ENCODE measurements at regions not wholly inside any gene's neighbourhood (a gene's known extent, or its start where the extent isn't known, plus 50 kb on each side); places are given as distances from the start of the nearest gene placed in this dataset.

GRCh38 chr3:132241776-132242514 lies 75.3 kb upstream of the ACP3 start:
- H3K4me2 ChIP-seq (ENCODE audit: low read depth, low read length, poor library complexity, severe bottlenecking) = no peak overlapping the region
- TF ChIP-seq, protein P1, sequence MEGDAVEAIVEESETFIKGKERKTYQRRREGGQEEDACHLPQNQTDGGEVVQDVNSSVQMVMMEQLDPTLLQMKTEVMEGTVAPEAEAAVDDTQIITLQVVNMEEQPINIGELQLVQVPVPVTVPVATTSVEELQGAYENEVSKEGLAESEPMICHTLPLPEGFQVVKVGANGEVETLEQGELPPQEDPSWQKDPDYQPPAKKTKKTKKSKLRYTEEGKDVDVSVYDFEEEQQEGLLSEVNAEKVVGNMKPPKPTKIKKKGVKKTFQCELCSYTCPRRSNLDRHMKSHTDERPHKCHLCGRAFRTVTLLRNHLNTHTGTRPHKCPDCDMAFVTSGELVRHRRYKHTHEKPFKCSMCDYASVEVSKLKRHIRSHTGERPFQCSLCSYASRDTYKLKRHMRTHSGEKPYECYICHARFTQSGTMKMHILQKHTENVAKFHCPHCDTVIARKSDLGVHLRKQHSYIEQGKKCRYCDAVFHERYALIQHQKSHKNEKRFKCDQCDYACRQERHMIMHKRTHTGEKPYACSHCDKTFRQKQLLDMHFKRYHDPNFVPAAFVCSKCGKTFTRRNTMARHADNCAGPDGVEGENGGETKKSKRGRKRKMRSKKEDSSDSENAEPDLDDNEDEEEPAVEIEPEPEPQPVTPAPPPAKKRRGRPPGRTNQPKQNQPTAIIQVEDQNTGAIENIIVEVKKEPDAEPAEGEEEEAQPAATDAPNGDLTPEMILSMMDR (IDR thresholded peaks at IDR 0.05; ENCODE audit: insufficient read depth, low read length, poor library complexity, severe bottlenecking) = no peak
- no peak for TF ChIP-seq EZH2phosphoT487 (conservative IDR thresholded peaks at IDR 0.05; ENCODE audit: low read length)
- no peak overlapping the region for H3K4me3 ChIP-seq (ENCODE audit: insufficient read depth, low read length, poor library complexity, severe bottlenecking)
- no peaks in the 10 kb centered on the region for H3K9me2 ChIP-seq (replicated peaks; ENCODE audit: insufficient read depth, low read length)
- no peaks in the 10 kb centered on the region for H3K36me3 ChIP-seq (ENCODE audit: low read length)
- no peak overlapping the region for H2AFZ ChIP-seq (ENCODE audit: low read depth, low read length, severe bottlenecking)
- H3K9ac ChIP-seq (ENCODE audit: low read length) = no peak overlapping the region
- H4K20me1 ChIP-seq (ENCODE audit: low read depth, low read length) = no peaks in the 10 kb centered on the region
- H3K27ac ChIP-seq (ENCODE audit: low read depth, low read length) = no peak overlapping the region
- no peaks in the 10 kb centered on the region for H3K9me3 ChIP-seq (ENCODE audit: insufficient read depth, low read length)
- no peaks in the 10 kb centered on the region for H3K79me2 ChIP-seq (ENCODE audit: insufficient read depth, low read length)
- no peaks in the 10 kb centered on the region for H3K27me3 ChIP-seq (ENCODE audit: low read length)
- H3F3A ChIP-seq (ENCODE audit: insufficient read depth) = no peaks in the 10 kb centered on the region

DNA sequence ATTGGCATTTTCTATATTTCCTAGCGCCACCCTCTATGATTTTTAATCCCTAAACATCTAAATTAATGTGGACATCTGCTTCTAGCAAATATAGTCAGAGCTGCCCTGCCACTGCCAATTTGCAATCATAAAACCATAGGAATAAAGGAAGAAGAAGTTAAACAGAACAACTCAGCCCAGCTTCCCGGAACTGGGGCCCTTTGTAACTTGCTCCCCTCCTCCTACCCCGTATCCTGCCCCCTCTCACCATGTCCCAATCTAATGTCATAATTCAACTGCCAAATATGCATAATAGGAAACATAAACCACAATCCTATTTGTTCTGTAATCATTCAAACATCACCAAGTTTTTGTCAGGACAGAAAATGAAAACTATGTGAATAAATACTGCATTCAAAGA lies 74.4 kb upstream of the ACP3 start:
- TF ChIP-seq EZH2phosphoT487 (conservative IDR thresholded peaks at IDR 0.05; ENCODE audit: low read length) = no peak
- TF ChIP-seq, protein P1 (IDR thresholded peaks at IDR 0.05; ENCODE audit: insufficient read depth, low read length, poor library complexity, severe bottlenecking) = no peak
- H2AFZ ChIP-seq (ENCODE audit: low read depth, low read length, severe bottlenecking) = no peak overlapping the region
- H3K4me2 ChIP-seq (ENCODE audit: low read depth, low read length, poor library complexity, severe bottlenecking) = no peak overlapping the region

GRCh38 chr3:132245552-132246142 lies 71.6 kb upstream of the ACP3 start:
- H3K36me3 ChIP-seq (ENCODE audit: low read length) = no peaks in the 10 kb centered on the region
- H3K4me2 ChIP-seq (ENCODE audit: low read depth, low read length, poor library complexity, severe bottlenecking) = no peak overlapping the region
- no peaks in the 10 kb centered on the region for H3K27me3 ChIP-seq (ENCODE audit: low read length)
- H3K79me2 ChIP-seq (ENCODE audit: insufficient read depth, low read length) = no peaks in the 10 kb centered on the region
- H3K4me3 ChIP-seq (ENCODE audit: insufficient read depth, low read length, poor library complexity, severe bottlenecking) = no peak overlapping the region
- no peaks in the 10 kb centered on the region for H3K9me2 ChIP-seq (replicated peaks; ENCODE audit: insufficient read depth, low read length)
- no peak overlapping the region for H2AFZ ChIP-seq (ENCODE audit: low read depth, low read length, severe bottlenecking)
- H3K9me3 ChIP-seq (ENCODE audit: insufficient read depth, low read length) = no peaks in the 10 kb centered on the region
- TF ChIP-seq, protein P1 (IDR thresholded peaks at IDR 0.05; ENCODE audit: insufficient read depth, low read length, poor library complexity, severe bottlenecking) = no peak
- no peak for TF ChIP-seq EZH2phosphoT487 (conservative IDR thresholded peaks at IDR 0.05; ENCODE audit: low read length)
- no peaks in the 10 kb centered on the region for H4K20me1 ChIP-seq (ENCODE audit: low read depth, low read length)
- no peak overlapping the region for H3K27ac ChIP-seq (ENCODE audit: low read depth, low read length)
- no peaks in the 10 kb centered on the region for H3F3A ChIP-seq (ENCODE audit: insufficient read depth)
- H3K9ac ChIP-seq (ENCODE audit: low read length) = no peak overlapping the region

More for the DNA sequence above, 74.4 kb upstream of the ACP3 start:
- H3K27ac ChIP-seq (ENCODE audit: low read depth, low read length) = no peak overlapping the region
- H3K9me3 ChIP-seq (ENCODE audit: insufficient read depth, low read length) = no peaks in the 10 kb centered on the region
- no peaks in the 10 kb centered on the region for H3K36me3 ChIP-seq (ENCODE audit: low read length)
- H3F3A ChIP-seq (ENCODE audit: insufficient read depth) = no peaks in the 10 kb centered on the region
- H3K27me3 ChIP-seq (ENCODE audit: low read length) = no peaks in the 10 kb centered on the region
- no peak overlapping the region for H3K4me3 ChIP-seq (ENCODE audit: insufficient read depth, low read length, poor library complexity, severe bottlenecking)
- no peaks in the 10 kb centered on the region for H4K20me1 ChIP-seq (ENCODE audit: low read depth, low read length)
- no peaks in the 10 kb centered on the region for H3K79me2 ChIP-seq (ENCODE audit: insufficient read depth, low read length)
- H3K9me2 ChIP-seq (replicated peaks; ENCODE audit: insufficient read depth, low read length) = no peaks in the 10 kb centered on the region
- H3K9ac ChIP-seq (ENCODE audit: low read length) = no peak overlapping the region

Data from SU-DHL-6 (cell line).